HG03521 (cell line): ENCODE measurements at regions not wholly inside any gene's neighbourhood (a gene's known extent, or its start where the extent isn't known, plus 50 kb on each side); places are given as distances from the start of the nearest gene placed in this dataset.

ENCODE experiments used
- ATAC-seq: cut with Tn5 transposase; IDR thresholded peaks from one replicate; pipeline ENCODE4 v1.9.1; 2021; ENCODE audit warnings: mild to moderate bottlenecking, moderate library complexity; ENCODE audit not compliant: unreplicated experiment

DNA sequence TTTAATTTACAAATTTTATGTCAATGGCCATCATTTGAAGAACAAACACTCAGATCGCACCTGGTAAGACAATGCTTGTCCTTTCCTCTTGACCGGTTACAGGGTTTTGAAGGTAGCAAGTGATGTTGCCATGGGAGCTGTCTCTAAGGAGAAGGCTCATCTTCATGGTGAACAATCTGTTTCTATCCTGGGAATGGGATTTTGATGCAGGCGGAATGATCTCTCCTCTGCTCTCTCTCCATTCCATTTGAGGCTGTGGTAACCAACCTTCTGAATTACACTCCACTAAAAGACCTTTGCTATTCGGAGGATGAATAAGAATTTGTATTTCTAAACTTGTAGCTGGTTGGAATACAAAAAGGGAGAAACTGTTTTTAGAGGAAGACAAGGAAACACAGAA, 57.9 kb upstream of the SLC5A9 start:
- no peak for ATAC-seq

GRCh38 chr1:48160486-48161132, 61.9 kb upstream of the SLC5A9 start:
- no peak for ATAC-seq

GRCh38 chr1:48139275-48139674, 83.2 kb upstream of the SLC5A9 start:
- ATAC-seq = no peak

GRCh38 chr1:48127735-48128685, 94.5 kb upstream of the SLC5A9 start:
- no peak for ATAC-seq

DNA sequence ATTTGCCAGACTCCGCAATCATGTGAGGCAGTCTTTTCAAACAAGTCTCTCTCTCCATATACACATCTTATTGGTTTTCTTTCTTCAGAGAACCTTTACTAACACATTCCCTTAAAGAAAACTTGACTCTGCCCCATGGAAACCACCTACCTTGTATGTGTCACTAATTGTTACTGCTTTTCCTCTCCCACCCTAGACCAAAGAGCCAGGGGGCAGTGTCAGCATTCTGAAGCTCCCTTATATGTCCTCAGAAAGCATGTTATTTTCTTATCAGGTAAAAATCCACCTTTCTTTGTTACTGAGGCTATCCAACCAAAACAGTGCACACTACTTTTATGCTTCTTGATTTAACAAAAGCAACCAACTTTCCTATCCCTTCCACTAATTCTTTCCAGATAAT, 98.9 kb upstream of the SLC5A9 start:
- ATAC-seq = no peak

GRCh38 chr1:48121955-48122354, 100.6 kb upstream of the SLC5A9 start:
- no peak for ATAC-seq

- no peak for ATAC-seq
Observed at GRCh38 chr1:48120621-48121020, 101.9 kb upstream of the SLC5A9 start.

DNA sequence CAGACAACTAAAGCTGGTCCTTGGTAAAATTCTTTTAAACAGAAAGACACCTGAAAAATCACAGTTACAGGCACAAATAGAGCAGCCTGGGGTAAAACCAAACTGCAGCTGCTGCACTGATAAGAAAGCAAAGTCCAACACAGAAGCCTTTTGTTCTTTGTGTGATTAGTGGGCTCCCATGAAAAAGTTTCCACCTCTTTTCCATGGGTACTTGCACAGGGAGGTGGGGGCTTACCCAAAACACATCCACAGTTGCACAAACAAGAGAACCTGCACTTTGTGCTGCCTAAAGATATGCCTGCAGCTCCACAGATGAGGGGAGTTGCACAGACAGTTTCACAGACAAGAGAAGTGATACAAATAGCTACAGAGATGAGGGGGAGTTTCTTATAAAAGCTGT, 106.7 kb upstream of the SLC5A9 start:
- ATAC-seq = no peak

DNA sequence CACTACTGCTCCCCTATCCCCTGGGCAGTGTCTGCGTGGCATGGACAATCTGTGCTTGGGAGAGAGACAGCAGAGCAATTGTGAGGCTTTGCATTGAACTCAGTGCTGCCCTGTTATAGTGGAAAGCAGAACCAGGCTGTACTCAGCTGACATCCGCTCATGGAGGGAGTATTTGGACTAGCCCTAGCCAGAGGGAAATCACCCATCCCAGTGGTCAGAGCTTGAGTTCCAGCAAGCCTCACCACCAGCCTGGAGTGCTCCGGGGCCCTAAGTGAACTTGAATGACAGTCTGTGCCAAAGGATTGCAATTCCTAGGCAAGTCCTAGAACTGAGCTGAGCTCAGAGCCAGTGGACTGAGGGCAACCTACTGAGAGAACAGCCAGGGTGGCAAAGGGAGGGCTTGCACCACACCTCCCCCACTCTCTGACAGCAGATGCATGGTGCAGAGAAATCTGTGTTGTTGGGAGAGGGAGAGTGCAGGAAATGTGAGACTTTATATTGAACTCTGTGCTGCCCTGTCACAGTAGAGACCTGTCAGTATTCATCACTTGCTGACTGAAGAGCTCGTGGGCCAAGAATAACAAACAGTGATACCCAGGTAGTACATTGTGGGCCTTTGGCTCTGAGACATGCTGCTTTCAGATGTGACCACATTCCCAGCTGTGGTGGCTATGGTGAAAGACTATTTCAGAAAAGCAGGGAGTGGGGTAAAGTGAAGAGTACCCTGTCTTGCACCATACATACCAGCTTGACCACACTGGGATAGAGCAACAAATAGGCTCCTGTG, 107.7 kb upstream of the SLC5A9 start:
- ATAC-seq = no peak

DNA sequence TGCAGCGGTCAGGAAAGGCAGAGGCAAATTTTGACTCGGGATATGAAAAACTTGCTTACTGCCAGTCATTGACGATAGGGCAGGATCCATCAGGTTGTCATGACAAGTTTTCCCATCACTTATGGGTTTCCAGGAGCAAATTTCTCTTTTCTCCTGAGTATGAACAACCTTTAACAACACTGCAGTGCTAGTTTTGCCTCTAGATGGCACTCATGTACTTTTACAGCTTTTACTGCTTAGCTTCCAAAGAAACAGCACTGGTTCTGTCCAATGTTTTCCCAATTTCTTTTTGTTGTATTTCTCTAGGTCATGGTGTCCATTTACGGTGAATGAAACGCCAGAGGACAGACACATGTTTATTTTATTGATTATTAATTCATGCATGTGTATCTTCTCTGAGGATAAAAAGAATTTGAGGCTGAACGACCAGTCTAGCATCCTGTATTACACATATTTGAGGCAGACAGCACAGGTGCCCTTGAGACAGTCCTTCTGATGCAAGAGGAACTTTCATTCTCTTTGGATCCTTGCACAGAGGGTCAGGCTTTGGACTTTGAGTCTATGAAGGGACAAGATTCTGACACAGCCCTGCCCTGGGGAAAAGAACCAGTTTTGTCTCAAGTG, 112.3 kb upstream of the TRABD2B start:
- no peak for ATAC-seq

GRCh38 chr1:48107516-48107915, 110.3 kb upstream of the TRABD2B start:
- ATAC-seq = no peak

DNA sequence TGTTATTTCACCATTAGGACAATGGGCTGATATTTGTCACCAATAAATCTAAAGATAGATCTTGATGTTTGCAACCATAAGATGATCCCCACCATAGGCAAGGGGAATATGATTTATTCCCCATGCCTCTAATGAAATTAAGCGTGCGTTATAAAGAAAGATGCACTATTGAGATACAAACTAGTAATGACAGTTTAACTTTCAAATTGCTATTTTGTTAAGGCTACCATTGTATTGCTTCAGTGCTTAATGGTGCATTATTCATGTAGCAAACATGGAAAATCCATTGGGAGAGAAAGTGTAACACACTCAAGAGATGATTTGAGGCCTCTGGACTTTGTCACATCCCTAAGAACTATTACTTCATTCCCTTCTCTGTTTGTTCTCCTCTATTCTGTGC, 108.9 kb upstream of the TRABD2B start:
- ATAC-seq = no peak

DNA sequence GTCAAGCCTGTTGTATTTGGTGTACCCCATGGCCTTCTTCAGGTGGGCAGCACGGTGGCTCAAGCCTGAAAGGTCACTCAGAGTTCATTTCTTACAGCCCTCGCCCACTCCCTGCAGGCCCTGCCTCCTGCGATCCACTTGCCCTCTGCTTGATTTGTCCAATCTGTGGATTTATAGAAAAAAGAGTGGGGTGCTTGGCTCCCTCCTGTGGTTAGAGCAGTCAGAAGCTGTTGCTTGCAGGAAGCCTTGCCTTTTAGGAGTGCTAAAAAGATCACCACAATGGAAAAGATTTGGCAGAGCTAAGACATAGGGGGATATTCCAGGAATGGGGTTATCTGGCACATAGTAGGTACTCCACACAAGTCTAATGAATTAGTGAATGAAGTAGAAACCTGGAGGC, 108.0 kb upstream of the TRABD2B start:
- ATAC-seq = no peak

GRCh38 chr1:48103495-48103894, 106.3 kb upstream of the TRABD2B start:
- no peak for ATAC-seq

DNA sequence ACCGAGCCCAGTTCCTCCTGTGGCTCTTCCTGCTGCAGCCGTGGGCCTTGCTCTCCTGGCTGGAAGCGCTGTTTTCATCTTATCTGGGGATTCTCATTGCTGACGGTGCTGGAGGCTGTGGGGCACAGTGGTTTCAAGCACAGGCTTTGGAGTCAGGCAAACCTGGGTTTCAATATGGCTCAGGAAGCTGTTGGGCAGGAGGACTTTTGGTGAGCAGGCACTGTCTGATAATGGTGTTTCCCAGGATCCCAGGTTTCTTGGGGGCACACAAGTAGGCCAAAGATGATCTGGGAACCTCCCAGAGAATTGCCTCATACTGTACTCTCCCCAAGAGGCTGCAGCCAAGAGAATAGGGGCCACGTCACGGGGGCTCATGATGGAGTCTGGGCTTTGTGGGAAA, 105.6 kb upstream of the TRABD2B start:
- ATAC-seq = no peak

- ATAC-seq = no peak
Observed at GRCh38 chr1:48099072-48099773, 102.0 kb upstream of the TRABD2B start.

DNA sequence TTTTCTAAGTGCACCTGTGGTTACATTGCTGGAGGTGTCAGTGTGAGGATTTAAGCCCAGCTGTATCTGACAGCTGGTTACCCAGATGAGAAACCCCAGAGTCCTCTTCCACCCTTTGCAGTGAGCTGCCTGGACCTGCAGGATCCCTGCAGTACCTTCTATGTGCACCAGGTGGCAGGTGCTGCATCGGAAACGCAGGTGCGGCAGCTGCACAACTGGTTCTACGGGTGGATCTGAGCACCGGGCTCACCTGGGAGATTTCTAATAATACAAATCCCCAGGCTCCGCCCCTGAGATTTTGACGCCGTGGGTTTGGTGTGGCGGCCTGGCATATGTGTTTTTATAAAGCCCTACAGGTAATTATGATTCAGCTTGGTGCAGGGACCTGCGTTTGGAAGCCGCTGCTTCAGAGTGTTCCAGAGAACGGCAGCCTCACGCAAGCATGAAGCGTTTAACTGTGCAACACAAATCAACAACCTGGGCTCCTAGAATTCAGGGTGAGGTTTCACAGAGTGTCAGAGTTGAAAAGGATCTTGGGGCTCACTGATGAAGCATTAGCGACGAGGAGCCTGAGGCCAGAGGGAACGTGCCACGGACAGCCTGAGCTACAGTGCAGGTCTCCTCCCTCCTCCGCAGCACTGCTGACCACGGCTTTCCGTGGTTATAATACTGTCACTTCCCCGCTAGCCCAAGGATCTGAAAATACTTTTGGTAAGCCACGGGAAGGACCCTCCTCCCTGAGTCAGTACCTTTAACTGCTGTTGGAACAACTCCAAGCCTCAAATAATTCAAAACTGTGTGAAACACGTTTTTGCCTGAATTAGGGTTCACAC, 96.7 kb upstream of the TRABD2B start:
- ATAC-seq = peak; percentile 97

- ATAC-seq = no peak
Observed at GRCh38 chr1:48093147-48093546, 96.0 kb upstream of the TRABD2B start.

GRCh38 chr1:48092401-48092800, 95.2 kb upstream of the TRABD2B start:
- ATAC-seq = no peak
